Vagina (tissue), 2 donors: ENCODE measurements at regions not wholly inside any gene's neighbourhood (a gene's known extent, or its start where the extent isn't known, plus 50 kb on each side); places are given as distances from the start of the nearest gene placed in this dataset.
"Not testable (repeated sequence)": the region's sequence is repeated elsewhere in the genome, so short reads cannot be mapped to it uniquely, and the experiment has no call there.

Experiments
- CTCF ChIP-seq, 3 experiments: fragments of 450-650 bp in 2 of 3; fragments of 200-600 bp in 1 of 3; sonication (generic) in 1 of 3; IDR thresholded peaks; one replicate each; pipeline ENCODE4 v1.5.1; 2017 to 2019; ENCODE audit warnings: antibody characterized with exemption in 3 of 3, mild to moderate bottlenecking in 2 of 3, moderate library complexity in 2 of 3
- POLR2AphosphoS5 ChIP-seq, 2 donors: sonication (generic); formaldehyde crosslinking; IDR thresholded peaks; one replicate each; pipeline ENCODE4 v1.9.0; 2017; ENCODE audit warnings: antibody characterized with exemption in 2 of 2, mild to moderate bottlenecking in 2 of 2, low read depth in 1 of 2; ENCODE audit not compliant: insufficient read depth in 1 of 2

- not testable (repeated sequence) for TF ChIP-seq CTCF (IDR thresholded peaks at IDR 0.05); POLR2AphosphoS5 (IDR thresholded peaks at IDR 0.05; ENCODE audit: insufficient read depth in 1 of 2, low read depth in 1 of 2)
Observed at GRCh38 chr5:106999506-106999905, 671.2 kb downstream of the EFNA5 start.
